Neural crest cell (in vitro differentiated cells): ENCODE measurements at regions not wholly inside any gene's neighbourhood (a gene's known extent, or its start where the extent isn't known, plus 50 kb on each side); places are given as distances from the start of the nearest gene placed in this dataset.

Experiments used
- DNase-seq: peaks from one replicate; pipeline ENCODE4 v3.0.0; 2021; ENCODE audit warnings: low read depth, mixed read lengths, low spot score
- H3K27ac Mint-ChIP-seq: one replicate; pipeline ENCODE4 v1.8.0; 2021; ENCODE audit warnings: mild to moderate bottlenecking, mixed read lengths; ENCODE audit not compliant: unreplicated experiment
- H3K27me3 Mint-ChIP-seq: 2 replicates; pipeline ENCODE4 v1.8.0; 2021; ENCODE audit warnings: low read depth, mild to moderate bottlenecking, mixed read lengths
- H3K36me3 Mint-ChIP-seq: 2 replicates; pipeline ENCODE4 v1.8.0; 2021; ENCODE audit warnings: low read depth, mild to moderate bottlenecking, mixed read lengths
- H3K4me1 Mint-ChIP-seq: 2 replicates; pipeline ENCODE4 v1.8.0; 2021; ENCODE audit warnings: mixed read lengths
- H3K4me3 Mint-ChIP-seq: one replicate; pipeline ENCODE4 v1.8.0; 2021; ENCODE audit warnings: mild to moderate bottlenecking, mixed read lengths
- H3K9me3 Mint-ChIP-seq: 2 replicates; pipeline ENCODE4 v1.8.0; 2021; ENCODE audit warnings: mixed read lengths
- CTCF ChIP-seq: fragments of 200-600 bp; sonication (generic); conservative IDR thresholded peaks from 2 replicates; pipeline ENCODE4 v1.5.0; 2021; ENCODE audit warnings: antibody characterized with exemption, mild to moderate bottlenecking

DNA sequence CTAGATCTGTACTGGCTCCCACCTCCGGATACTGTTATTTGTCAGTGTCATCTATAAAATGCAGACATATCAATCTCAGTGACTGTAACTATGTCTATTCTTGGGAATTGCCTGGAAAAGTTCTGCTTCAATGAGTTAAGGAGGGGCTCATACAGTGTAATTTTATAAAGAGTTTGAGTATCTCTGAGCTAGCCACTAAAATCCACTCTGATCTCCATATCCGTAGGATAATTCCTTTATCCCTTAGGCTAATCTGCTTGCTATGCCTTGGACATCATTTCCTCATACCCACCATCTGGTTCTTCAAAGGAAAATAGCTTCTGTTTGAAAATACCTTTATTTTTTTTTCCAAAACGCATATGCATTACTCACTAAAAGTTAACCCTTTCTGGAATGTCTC is 863.2 kb downstream of the SUCLG1 start:
- no peak for TF ChIP-seq CTCF
- Mint-ChIP-seq H3K36me3 (no peaks in the 10 kb centered on the region), H3K4me3 (no peak overlapping the region), H3K4me1 (no peaks in the 10 kb centered on the region), H3K9me3 (peaks cover 8% of the 10 kb centered on the region), H3K27me3 (no peaks in the 10 kb centered on the region), H3K27ac (no peak overlapping the region)
- no peak for DNase-seq

DNA sequence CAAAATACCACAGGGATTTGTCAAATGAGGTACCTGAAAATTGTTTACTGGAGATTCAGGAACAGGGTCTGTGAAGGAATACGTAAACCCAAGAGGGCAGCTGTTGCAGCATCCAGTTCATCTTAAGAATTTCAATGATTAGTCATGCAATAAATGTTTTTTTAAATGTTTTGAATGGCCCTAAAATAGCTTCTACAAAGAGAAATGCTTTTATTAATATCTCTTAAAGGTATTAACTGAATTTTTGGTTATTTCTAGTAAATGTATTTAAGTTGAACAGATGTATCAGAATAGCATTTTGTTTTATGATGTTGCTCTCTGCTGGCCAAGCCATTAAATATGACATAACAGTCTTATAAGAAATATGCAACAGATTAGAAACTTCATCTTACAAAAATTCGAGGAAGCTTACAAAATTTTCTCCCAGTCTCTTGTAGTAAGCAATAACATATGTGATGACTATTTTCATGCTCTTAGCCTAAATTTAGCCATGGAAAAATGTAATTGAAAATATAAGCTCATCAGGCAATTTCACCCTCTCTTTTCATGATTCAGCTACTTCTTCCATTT is 863.9 kb downstream of the SUCLG1 start:
- Mint-ChIP-seq H3K27me3 (no peaks in the 10 kb centered on the region), H3K27ac (no peak overlapping the region), H3K4me1 (no peaks in the 10 kb centered on the region), H3K36me3 (no peaks in the 10 kb centered on the region), H3K4me3 (no peak overlapping the region), H3K9me3 (peaks cover 8% of the 10 kb centered on the region)
- DNase-seq = no peak
- no peak for TF ChIP-seq CTCF

- H3K27ac Mint-ChIP-seq = no peak overlapping the region
- H3K9me3 Mint-ChIP-seq = peaks cover 2% of the 10 kb centered on the region
- H3K27me3 Mint-ChIP-seq = no peaks in the 10 kb centered on the region
- no peak for TF ChIP-seq CTCF
- H3K4me1 Mint-ChIP-seq = no peaks in the 10 kb centered on the region
- no peak overlapping the region for H3K4me3 Mint-ChIP-seq
- no peaks in the 10 kb centered on the region for H3K36me3 Mint-ChIP-seq
- DNase-seq = no peak
Observed at GRCh38 chr2:83594241-83595120, 864.6 kb downstream of the SUCLG1 start.

- TF ChIP-seq CTCF = no peak
- H3K27me3 Mint-ChIP-seq = no peaks in the 10 kb centered on the region
- H3K9me3 Mint-ChIP-seq = no peaks in the 10 kb centered on the region
- DNase-seq = no peak
- H3K4me1 Mint-ChIP-seq = peaks cover 15% of the 10 kb centered on the region
- H3K36me3 Mint-ChIP-seq = no peaks in the 10 kb centered on the region
- no peak overlapping the region for H3K4me3 Mint-ChIP-seq
- no peak overlapping the region for H3K27ac Mint-ChIP-seq
Observed at GRCh38 chr2:83587309-83587708, 871.8 kb downstream of the SUCLG1 start.

GRCh38 chr2:83585250-83585649 is 873.8 kb downstream of the SUCLG1 start:
- H3K4me1 Mint-ChIP-seq = peaks cover 15% of the 10 kb centered on the region
- no peak for TF ChIP-seq CTCF
- peak overlapping the region; percentile 10 for H3K27ac Mint-ChIP-seq
- DNase-seq = no peak
- H3K27me3 Mint-ChIP-seq = no peaks in the 10 kb centered on the region
- H3K36me3 Mint-ChIP-seq = no peaks in the 10 kb centered on the region
- H3K4me3 Mint-ChIP-seq = no peak overlapping the region
- H3K9me3 Mint-ChIP-seq = no peaks in the 10 kb centered on the region
